HG03196 (cell line): ENCODE measurements at regions not wholly inside any gene's neighbourhood (a gene's known extent, or its start where the extent isn't known, plus 50 kb on each side); places are given as distances from the start of the nearest gene placed in this dataset.

ENCODE experiments used
- ATAC-seq: cut with Tn5 transposase; IDR thresholded peaks from one replicate; pipeline ENCODE4 v1.9.1; 2021; ENCODE audit not compliant: unreplicated experiment

DNA sequence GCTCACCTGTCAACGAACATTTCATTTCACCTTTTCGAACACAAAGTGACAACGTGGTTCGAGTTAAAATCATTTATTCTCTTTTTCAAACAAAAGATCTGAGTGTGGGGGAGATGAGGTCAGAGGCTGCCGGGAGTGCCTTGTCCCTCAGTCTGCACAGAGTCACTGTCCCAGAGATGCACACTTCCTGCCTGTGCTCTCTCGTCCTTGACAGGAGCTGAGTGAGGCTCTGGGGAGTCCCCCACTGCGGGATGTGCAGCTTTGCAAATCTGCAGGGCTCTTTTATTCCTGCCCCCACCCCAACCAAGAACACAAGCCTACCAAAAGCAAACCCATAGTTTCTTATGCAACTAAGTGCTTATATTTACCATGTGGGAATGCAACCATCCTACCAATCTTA, 497.8 kb downstream of the EIPR1 start:
- peak; percentile 99 for ATAC-seq

DNA sequence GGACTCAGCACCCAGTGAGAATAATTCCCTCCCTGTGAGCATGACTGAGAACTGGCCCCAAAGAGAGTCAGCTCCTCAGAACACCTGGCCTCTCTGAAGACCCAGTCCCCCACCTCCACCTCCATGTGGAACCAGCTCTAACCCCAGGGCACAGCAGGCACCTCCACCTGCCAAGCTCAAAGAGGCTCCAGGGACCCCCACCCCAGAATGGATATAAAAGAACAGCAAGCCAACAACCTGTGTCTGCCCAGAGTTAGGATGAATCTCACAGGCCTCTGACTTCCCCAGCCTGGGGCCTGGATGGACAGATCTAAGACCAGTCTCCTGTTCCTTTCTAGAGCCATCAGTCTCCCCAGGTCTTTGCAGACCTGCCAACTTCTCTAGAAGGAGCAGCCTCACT, 498.5 kb downstream of the EIPR1 start:
- no peak for ATAC-seq

DNA sequence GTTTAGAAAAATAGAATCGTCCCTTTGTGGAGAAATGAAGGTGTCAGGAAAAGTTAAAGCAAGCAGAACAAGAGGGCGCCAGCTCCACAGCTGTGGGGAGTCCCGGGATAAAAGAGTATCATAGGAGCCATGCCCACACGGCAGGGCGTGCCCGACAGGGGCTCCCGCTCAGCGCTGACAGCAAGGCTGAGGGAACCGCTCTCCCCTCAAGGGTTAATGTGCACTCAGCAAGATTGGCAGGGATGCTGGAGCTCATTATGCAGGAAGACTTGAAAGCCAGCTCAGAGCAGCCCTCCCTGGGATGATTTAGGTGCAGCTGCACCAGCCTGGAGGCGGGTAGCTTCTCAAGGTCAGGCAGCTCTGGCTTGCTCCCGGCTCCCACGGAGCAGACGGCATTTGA, 500.2 kb downstream of the EIPR1 start:
- no peak for ATAC-seq

DNA sequence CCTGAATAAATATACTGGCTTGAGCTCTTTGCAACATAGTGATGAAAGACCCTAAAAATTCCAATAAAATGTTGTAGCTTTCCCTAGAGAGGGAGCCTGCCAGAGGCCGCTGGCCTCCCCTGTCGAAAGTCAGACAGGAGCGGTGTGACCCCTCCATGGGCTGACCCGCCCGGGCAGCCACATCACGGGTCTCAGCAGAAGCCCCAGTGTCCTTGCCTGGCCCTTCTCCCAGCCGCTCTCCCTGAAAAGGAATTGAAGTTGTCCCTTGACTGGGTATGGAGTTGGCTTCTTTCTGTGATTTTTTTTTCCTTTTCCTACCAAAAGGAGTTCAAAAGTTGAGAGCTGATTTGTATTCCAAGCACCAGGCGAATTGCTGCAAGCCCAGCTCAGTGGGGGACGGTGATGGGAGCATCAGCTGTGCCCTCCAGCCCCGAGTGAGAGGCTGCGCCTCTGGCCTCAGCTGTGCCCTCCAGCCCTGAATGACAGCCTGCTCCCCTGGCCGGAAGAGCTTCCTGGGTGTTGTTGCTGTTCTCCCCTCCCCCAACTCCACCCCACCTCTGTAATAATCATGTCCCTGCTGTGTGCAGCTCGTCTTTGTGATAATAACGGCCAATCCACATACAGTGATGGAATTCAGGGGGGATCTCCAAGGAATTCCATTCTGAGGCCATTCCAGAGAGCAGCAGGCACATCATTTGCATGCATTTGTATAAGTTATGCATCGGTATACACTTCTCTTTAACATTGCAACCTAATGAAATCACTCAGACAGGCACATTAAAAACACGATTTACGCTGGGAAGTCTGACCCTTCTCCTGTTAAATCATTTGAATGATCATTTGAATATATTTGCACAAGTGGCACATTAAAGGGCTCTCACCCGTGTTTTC, 501.0 kb downstream of the EIPR1 start:
- no peak for ATAC-seq

DNA sequence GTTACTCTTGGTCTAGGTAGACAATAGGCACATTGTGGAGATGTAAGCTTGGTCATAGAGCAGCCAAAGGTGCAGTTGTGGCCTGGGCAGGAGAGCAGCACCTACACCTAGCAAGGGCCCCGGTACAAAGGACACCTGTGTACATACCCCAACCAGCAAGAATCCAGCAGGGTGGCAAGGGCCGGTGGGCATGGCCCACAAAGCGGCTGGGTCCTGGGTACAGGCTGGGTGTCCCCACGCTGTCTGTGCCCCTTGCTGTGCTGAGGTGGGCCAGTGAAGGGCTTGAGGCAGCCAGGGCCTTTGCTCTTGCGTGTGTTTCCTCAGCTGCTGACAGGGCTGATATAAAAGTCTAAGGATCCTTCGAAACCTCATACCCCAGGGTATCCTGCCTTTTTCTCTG, 501.8 kb downstream of the EIPR1 start:
- ATAC-seq: no peak

DNA sequence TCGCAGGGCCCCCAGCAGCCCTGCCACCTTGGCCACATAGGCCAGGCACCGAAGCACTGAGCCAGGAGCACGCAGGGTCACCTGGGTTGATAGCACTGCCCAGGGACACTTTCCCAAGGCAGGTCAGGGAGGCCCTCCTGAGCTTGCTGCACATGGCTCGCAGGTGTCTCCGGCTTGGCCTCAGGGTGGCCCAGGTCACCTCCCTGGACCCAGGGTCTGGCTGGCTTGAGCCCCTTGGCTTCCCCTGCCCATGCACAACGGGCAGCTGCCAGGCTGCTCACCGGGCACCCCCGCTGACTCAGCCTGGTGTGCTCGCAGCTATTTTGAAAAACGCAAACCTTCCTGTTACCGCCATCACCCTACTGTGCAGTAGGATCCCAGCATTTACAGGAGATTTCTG, 502.3 kb downstream of the EIPR1 start:
- no peak for ATAC-seq

DNA sequence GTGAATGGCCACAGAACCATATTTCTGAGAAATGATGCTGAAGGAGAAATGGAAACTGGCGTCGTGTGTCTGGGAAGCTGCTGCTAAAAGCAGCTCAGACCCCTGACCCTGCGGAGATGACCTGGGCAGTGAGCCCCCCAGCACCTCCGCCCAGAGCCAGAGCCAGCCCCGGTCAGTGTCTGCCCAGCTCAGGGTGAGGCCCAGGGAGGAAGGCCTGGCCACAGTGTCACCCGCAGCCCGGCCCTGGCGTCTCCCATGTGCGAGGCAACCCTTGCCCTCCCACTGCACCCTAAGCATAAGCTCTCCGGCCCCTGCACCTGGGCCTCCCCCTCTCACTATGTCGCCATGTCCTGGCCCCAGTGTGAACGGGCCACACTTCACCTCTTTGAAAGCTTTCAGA, 502.8 kb downstream of the EIPR1 start:
- no peak for ATAC-seq

DNA sequence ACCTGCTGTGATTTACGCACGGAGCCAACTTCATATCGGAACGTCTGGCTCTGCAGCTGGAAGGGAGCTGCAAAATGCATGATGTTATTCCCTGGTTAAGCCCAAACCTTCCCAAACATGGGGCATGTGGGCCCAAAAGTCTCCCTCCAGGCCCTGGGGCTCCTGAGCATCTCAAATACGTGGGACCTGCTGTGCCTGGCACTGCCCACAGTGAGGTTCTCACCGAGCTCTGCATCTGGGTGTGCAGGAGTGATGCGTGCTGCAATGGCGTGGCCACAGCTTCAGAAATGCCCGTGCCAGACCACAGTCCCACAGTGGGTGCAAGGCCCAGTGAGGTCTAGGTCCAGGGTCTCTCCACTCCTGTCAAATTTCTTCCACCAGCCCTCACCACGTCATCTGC, 503.3 kb downstream of the EIPR1 start:
- ATAC-seq: no peak

DNA sequence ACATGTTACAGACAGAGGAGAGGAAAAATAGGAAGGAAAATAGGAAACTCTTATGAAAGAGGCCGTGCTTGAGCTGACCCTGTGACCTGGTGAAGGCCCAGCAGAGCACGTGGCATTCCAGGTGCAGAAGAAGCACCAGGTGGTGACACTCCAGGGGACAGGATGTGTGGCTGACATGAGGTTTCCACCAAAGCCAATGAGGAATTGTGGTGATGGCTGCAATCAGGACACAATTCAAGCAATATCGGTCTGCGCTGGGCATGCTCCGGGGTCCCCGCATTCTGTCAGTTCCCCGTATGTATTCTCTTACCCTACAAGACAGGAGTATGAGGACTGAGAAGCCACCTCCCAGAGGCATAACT, 504.2 kb downstream of the EIPR1 start:
- no peak for ATAC-seq

DNA sequence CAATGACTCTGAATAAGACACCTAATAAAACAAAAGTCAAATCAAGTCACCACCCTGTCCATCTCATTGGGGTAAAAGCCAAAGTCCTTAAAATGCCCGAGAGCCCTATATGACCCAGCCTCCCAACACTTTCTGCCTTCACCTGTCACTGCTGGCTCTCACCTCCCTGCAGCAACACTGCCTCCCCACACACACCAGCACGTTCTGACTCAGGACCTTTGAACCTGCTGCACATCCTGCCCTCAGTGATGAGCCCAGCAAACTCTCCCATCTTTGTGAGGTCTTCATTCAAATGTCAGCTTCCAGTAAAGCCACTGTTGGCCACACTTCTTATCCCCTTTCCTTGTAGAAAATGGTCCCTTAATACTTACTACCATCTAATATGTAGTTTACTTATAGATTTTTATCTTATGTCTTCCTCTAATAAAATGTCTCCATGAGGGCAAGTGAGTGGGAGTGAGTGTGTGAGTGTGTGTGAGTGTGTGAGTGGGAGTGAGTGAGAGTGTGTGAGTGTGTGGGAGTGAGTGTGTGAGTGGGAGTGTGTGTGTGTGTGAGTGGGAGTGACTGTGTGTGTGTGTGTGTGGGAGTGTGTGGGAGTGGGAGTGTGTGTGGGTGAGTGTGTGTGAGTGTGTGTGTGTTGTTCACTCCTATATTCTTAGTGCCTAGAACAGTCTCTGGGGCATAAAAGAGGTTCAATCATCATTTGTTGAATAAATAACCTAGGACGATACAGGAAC, 504.7 kb downstream of the EIPR1 start:
- ATAC-seq: no peak

DNA sequence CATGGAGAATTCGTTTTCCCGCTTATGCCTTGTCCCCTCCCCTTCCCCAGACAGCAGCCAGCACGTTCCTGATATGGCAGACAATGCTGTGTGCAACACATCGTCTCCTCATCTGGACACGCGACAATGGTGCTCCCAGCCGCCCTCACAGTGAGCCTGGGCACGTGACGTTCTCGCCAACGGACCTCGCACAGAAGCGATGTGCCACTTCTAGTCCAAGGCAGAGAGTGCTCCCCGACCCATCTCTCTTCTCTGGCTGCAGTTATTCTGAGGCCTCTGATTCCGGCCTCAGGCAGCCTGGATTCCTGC, 505.4 kb downstream of the EIPR1 start:
- no peak for ATAC-seq

DNA sequence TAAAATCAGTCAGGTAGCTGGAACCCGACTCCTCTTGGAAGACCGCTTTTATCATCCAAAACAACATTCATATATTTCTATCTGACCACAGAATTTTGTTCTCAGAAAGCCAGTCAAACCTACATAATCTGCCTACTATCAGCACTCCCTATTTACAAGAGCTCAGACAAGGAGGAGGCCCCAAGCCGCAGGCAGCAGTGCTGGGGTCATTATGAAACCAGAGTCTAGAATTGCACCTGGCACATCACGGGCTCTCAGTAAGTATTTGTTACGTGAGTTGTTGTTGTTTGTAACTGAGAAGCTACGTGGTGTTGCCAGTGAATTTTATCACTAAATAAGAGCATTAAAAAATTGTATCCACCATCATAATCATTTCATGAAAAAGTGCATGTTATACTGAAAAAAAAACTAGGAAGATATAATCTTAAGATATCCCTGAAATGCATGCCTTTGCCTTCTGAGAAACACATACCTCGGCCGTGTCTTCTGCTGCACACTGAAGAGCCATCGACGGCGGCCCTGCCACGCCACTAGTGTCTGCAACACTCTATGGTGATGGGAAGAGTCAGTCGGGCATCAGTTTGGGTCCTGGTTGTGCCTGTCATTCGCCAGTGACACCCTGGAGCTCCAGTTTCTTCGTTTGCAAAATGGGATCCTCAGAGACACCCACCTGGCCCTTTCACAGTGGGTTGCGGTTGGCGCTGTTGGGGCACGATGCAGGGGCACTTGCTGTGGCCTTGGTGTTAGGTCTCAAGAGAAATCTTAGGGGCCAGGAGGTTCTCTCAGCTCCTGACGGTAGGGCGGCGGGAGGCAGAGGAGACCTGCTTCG, 505.9 kb downstream of the EIPR1 start:
- ATAC-seq: no peak

DNA sequence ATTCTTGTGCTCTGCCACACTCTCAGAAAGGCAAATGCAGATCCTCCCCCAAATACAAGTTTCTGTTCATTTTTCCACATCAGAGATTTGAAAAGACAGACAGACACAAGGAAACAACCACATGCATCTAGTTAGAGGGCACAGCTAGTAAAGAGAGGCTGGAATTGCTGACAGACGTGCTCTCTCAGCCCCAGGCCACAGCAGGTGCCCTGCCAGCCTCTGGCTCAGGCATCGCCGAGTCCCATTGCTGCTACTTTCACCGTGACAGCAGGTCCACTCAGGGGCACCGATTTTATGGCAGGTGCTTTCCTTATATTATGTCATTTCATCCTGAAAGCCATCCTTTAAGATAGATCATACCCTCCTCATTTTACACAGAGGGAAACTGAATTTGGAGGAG, 507.5 kb downstream of the EIPR1 start:
- ATAC-seq: no peak

DNA sequence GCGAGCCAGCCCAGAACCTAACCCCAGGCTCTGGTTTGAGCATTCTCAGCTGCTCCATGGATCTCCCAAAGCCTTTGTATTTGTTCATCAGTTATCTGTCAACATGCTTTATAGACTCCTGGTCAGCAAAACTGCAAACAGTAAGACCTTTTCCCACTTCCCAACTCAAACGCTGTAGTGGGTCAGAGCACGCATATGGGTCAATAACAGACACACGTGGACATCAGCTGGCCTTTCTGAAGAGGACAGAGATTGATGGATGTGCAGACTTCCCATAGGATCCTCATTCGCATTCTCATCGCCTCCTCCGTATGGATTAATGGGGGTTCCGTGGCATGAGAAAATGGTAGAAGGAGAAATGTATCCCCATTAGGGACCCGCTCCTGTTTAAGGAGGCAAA, 508.1 kb downstream of the EIPR1 start:
- ATAC-seq: no peak

DNA sequence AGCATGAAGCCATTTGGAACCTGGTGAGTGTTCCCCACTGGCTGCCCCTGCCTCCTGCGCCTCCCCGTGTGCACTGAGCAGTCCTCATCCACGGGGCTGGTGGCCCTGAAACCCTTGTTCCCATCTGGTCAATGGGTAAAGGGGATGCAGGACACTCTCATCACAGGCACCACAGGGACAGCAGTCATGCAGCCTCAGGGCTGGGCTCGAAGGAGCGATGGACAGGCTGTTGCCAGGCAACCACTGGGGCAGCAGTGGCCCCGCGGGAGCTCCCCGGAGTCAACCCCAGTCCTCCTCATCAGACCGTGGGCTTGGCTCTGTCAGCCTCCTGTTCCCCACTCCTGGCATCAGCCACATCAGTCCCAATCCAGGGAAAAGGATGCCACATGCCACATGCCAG, 509.5 kb downstream of the EIPR1 start:
- ATAC-seq: no peak

DNA sequence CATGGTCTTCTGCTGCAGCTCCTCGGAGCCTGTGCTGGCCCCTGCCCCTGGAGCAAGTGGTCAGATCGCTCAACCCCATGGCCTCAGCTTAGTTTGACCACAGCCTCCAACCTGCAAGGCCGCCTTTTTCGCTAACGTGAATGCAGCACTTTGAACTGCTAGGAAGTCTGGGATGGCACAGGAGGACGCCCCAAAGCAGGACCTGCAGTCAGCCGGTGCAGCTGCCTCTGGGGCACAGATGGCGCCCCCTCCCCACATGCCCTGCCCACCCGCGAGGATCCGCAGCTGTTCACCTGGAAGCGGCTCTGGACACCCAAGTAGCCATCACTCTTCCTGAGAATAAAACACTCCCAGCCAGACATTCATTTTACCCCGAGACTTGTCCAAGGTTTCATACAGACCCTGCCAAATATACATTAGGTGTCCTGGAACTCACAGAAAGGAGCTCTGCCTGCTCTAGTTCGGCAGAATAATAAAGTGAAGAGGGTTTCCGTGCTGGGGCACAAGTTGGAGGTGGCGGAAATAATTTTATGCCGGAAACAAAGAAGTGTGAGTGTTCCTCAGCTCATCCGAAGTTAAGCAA, 510.1 kb downstream of the EIPR1 start:
- ATAC-seq: no peak

DNA sequence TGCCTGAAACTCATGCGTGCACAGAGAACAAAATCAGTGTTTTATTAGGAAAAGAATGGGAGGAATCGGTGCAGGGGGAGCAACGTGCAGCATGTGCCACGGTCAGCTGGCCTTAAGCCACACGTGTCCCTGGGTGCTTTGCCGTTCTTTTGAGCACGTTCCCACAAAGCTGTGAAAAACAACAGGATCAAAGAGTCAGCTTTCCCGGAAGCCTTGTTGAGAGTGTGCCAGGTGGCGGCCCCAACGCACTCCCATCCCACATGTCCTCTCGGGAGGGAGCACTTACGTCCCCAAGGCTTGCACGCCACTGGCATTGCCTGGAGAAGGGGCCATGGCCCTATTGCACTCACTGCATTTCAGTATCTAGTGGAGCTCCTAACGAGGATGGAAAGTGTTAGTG, 511.2 kb downstream of the EIPR1 start:
- no peak for ATAC-seq

DNA sequence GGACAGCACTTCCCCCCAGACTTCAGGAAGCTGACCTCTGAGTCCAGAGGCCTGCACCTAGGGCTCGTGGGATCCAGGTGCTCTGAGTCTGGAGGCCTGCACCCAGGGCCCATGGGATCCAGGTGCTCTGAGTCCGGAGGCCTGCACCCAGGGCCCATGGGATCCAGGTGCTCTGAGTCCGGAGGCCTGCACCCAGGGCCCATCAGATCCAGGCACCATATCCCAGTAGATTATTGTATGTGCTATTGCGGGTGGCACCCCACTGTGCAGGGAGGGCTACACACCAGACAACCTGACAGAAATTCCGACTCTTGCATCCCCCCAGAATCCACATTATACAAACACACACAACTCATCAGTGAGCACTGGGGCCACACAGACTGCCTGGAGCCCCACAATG, 515.2 kb downstream of the EIPR1 start:
- ATAC-seq: no peak

DNA sequence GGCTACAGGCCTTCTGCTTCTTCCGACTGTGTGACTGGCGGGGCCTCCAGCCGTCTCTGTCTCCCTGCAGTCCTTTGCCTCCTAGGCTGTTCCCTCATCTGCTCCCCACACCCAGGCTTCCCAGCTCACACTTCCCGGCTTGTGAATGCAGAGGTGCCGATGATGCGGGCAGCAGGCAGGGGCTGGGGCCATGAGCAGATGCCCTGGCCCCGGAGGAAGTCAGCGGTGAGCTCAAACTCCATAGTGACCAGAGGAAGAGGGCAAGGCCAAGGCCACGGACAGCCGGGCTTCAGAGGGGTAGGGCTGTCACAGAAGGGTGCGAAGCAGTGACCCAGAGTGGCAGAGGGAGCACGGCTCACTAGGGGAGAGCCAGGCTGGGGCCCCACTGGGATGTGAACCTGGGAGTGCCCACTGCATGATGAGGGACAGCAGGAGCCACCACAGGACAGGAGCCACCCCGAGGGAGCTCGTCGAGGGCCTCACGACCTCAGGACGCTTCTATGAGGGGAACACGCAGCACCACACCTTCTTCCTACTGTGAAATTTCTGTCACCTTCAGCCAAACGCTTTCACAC, 515.9 kb downstream of the EIPR1 start:
- ATAC-seq: no peak

DNA sequence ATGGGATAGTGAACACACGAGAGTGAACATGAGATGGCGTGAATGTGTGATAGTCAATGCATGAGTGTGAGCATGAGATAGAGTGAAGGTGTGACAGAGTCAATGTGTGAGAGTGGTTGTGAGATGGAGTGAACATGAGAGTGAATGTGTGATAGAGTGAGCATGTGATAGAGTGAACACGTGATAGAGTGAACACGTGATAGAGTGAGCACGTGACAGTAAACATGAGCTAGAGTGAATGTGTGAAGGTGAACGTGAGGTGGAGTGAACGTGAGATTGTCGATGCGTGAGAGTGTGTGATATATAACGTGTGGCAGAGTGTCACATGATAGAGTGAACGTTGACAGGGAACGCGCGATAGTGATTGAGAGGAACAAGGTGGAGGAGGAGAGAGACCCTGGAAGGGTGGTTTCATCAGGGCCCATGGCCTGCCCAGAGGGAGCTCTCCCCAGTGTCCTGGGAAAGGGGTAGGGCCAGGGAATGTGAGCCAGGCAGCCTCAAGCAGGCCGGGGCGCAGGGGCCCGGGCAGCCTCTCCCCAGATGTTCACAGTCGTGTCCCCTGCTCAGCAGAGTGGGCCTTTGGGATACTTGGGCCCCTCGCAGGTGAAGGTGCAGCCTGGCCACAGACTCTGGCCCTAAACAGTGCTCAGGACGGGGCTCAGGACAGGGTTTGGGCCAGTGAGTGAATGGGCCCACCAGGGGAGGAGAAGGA, 516.9 kb downstream of the EIPR1 start:
- no peak for ATAC-seq

DNA sequence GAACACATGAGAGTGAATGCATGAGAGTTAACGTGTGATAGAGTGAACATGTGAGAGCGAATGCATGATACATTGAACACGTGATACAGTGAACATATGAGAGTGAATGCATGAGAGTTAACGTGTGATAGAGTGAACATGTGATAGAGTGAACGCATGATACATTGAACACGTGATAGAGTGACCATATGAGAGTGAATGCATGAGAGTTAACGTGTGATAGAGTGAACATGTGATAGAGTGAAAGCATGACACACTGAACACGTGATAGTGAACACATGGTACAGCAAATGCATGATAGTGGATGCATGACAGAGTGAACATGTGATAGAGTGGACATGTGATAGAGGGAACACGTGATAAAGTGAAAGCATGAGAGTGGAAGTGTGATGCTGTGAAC, 517.9 kb downstream of the EIPR1 start:
- no peak for ATAC-seq
